GM18498 (cell line): ENCODE measurements at regions not wholly inside any gene's neighbourhood (a gene's known extent, or its start where the extent isn't known, plus 50 kb on each side); places are given as distances from the start of the nearest gene placed in this dataset.

ENCODE experiments used
- ATAC-seq: cut with Tn5 transposase; IDR thresholded peaks from one replicate; pipeline ENCODE4 v1.9.1; 2021; ENCODE audit warnings: mild to moderate bottlenecking, moderate library complexity; ENCODE audit not compliant: unreplicated experiment

DNA sequence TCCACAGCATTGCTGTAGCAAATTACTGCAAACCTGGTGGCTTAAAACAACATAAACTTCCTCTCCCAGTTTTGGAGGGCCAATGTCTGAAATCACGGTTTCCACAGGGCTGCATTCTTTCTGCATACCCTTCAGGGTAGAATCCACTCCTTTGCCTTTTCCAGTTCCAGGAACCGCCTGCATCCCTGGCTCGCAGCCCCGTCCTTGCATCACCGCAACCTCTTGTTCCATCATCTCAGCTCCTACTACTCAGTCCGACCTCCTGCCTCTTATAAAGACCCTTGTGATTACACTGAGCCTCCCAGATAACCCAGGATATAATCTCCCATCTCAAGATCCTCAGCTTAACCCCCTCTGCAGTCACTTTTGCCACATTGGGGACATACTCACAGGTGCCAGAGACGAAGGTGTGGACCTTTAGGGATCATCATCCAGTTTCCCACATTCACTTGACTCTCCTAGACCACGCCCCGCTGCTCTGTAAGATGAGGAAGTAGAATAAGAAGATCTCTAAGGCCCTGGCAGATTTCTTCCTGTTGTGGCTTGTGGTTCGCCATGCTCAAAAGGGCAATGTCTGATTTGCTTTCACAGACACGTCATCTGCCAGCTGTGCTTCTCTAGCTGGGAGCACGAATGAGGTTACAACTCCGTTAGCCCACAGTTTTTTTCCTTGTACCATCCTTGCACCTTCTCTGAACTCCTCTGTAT lies 103.6 kb upstream of the AGAP1 start:
- ATAC-seq, result peak; percentile 54

DNA sequence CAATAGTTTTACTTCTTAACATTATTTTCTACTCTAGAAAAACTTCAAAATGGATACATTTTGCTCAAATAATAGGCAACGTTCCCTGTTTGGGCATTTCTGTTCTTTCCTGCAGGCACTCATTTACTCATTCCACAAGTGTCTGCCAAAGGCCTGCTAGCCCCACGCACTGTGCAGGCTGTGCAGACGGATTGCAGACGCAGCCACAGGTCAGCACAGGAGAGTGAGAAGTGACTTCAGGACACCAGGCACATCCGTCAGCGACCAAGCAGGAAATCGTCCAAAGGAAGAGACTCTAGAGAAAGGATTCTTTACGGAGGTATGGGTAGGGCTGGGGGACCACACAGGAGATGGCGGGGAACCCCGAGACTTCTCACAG lies 103.0 kb upstream of the AGAP1 start:
- no peak for ATAC-seq

DNA sequence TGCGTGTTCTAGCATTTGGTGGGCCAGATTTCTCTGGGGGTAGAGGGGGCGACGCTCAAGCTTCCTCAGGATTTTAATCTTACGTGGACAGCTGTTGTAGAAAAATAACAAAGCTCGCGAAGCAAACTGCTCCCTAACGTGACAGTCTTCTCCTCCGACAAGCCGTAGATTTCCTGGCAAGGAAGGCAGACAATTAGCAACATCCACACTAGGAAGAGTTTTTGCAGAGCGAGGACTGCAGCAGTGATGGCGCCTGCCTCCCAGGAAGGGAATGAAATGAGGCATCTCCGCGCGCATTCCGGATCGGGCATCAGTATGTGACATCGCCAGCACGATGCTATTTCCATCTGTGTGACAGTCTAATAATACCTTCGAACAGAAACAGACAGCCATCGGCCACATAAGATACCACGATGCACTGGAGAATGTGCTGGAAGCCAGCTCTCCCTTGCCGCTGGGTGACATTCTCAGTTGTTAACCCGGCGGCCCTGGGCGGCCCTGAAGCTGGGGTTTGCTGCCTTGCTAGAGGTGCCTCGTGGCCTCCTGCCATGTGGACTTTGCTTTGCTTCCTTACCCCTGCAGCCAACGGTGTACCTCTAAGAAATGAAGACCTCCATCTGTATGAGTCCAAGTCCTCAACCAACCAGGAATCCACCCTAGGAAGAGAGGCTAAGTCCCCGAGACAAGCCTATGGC lies 101.8 kb upstream of the AGAP1 start:
- ATAC-seq, result no peak

DNA sequence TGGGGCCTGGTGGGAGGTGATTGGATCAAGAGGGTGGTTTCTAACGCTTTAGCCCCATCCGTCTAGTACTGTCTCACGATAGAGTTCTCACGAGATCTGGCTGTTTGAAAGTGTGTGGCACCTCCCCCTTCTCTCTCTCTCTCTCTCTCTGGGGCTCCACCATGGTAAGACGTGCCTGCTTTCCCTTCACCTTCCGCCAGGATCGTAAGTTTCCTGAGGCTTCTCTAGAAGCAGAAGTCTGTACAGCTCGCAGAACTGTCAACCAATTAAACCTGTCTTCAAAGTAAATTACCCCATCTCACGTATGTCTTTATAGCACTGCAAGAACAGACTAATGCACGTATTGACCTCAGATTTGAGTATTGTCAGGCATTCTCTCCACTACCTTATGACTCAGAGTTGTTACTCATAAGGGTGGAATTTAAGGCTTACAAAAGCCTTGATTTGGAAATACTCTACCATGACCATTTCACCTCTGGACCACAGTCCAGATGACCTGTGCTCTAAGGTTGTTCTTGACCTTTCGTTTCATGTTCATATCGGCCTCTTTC lies 99.5 kb upstream of the AGAP1 start:
- no peak for ATAC-seq

DNA sequence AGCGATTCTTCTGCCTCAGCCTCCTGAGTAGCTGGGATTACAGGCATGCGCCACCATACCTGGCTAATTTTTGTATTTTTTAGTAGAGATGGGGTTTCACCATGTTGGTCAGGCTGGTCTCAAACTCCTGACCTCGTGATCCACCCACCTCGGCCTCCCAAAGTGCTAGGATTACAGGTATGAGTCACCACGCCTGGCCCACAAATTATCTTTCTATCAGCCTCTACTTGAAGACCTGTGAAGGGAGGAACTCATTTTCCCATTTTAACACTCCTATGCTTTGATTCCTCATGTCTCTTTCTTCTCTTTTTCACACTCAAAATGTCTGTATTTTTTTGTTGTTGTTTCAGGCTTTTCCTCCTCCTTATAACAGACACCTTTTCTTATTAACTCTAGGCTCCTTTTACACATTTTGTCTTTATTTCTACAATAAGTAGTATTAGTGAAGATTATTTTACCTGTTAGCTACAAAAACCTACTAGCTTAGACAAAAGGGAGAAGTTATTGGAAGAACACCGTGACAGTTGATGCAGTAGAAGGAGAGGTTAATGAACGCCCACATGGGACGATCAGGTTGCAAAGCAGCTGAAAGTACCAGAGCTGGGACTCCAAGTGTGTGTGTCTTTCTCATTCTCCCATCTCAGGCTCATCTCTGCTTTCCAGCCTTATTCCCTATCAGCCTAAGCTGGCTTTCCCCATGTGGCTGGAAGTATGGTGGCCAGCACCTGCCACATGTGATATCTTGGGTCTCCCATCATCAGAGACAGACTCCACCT lies 97.6 kb upstream of the AGAP1 start:
- ATAC-seq, result no peak

DNA sequence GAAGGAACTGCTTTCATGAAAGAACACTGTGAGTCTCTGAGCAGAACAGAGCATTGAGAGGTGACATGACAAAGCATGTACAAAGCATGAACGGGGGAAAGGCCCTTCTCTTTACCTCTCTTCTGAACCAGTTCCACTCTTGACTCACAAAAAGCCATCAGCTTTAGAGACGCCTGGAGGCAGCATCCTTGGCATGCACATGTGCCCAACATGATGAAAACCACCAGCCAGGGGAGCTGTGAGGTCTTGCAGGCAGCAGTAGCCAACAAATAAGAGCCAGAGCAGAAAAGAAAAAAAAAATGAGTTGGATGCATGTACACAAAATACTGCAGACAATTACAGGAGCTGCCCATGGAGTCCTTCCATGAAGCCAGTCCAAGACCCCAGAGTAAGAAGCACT lies 95.5 kb upstream of the AGAP1 start:
- no peak for ATAC-seq

DNA sequence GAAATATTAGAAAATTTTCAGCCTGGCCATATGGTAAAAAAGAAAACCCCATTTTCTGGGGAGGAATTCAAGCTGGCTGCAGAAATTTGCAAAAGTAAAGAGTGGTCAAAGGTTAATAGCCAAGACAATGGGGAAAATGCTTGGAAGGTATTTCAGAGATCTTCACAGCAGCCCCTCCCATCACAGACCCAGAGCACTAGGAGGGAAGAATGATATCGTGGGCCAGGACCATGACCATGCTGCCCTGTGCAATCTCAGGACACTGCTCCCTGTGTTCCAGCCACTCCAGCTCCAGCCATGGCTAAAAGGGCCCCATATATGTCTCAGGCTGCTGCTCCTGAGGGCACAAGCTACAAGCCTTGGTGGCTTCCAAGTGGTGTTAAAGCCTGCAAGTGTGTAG lies 93.9 kb upstream of the AGAP1 start:
- no peak for ATAC-seq

DNA sequence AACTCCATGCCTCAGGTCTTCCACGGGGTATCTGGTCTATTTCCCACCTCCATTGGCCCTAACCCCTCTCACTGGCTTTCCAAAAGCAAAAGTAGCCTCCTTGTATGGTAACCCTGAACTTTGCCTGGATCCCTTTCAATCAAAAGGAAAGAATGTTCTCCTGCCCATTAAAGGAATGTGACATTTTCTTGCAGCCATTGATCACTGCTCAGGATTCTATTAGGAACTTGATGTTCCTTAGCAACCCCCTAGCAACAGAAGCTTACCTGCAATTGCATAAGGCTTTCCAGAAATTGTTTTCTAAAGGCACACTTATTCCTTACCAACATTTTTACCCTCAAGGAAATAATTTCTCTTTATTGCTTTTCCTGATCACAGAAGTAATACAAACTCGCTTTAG lies 91.4 kb upstream of the AGAP1 start:
- ATAC-seq, result no peak

DNA sequence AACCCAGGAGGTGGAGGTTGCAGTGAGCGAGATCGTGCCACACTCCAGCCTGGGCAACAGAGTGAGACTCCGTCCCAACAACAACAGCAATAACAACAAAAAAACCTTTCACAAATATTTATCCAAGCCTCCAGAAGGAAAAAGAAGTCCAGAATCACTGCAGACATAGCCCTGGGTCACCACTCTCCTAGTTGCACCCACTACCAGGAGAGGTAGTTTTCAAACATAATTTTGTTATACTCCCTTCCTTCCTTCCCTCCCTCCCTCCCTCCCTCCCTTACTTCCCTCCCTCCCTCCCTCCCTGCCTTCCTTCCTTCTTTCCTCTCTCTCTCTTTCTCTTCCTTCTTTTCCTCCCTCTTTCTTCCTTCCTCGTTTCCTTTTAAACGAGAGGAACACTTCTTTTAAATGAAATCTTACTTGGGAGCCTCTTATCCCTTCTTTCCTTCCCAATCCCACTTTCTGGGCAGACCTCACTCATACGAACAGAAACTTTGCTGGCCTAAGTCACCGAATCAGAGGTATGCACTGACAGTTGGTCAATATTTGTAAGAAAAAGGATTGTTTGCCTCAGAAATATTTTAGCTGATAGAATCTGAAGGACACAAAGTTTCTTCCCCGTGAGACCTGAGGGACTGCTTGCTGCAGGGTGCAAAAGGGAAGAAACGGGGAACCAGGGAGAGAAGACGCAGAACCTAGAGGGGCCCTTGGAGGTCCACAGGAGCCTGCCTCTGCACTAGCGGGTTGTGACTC lies 88.1 kb upstream of the AGAP1 start:
- no peak for ATAC-seq

DNA sequence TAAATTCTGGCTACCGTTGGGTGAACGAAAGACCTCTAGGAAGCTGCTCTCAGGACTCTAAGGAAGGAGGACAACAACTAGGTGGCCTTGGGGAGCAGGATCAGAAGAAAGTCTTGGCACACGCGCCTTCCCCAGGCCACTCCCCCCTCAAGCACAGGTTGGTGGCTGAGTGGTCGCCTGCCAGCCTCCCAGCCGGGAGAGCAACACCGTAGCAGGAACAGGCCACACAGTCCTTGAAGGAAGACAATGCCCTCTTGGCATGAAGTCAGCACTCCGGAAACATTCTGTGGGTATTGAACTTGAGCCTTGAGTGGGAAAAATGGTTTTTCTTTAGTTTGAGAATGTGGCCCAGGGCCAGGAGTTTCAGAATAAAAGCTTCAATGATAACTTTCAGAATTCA lies 87.4 kb upstream of the AGAP1 start:
- no peak for ATAC-seq

DNA sequence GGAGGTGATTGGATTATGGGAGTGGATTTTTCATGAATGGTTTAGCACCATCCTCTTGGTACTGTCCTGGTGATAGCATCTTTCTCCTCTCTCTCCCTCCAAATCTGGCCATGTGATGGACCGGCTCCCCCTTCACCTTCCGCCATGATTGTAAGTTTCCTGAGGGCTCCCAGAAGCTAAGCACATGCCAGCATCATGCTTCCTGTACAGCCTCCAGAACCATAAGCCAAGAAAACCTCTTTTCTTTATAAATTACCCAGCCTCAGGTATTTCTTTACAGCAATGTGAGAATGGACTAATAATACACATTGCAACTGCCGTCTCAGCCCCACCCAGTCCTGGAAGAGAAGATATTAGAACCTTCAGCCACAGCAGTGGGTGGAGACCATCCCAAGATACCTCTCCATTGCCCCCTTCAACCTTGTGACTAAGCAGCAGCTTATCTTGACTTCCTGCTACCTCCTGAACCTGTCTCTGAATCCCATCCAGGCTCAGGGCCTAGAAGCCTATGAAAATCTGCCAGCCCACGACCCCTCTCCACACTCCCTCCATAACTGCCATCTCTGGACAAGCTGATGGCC lies 81.8 kb upstream of the AGAP1 start:
- no peak for ATAC-seq

DNA sequence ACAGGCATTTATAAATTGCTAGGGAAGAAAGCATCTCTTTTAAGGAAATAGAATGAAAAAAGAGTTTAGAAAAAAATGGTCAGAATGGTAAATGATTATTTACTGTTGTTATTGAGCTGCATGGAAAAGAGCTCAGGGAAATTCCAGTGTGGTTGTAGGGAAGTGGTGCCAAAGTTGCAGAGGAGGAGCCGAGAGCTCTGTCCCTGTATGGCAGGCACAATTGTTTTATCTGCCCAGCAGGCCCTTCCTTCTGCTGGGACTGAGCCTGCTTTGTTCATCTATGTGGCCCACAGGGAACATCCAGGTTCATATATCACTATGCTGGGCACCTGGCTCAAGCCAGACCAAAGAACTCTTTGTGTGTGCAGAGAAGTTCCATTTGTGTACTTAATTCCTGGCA lies 80.8 kb upstream of the AGAP1 start:
- ATAC-seq, result no peak

DNA sequence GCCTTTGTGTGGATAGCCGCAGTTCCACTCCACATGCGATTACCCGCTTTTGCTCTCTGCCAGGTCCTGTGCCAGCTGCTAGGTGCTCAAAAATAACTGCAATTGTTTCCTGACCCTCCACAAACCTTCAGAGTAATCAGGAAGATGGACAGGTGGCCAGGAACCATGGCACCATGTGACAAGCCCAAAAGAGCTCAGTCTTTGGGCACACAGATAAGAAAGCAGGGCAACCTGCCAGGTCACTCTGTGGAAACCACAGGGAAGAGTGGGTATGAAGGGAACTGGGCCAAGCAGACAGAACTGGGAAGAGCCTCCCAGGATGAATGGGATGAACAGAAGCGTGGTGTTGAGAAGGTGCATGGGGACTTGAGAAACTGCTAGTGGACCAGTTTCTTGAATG lies 79.4 kb upstream of the AGAP1 start:
- ATAC-seq, result no peak

DNA sequence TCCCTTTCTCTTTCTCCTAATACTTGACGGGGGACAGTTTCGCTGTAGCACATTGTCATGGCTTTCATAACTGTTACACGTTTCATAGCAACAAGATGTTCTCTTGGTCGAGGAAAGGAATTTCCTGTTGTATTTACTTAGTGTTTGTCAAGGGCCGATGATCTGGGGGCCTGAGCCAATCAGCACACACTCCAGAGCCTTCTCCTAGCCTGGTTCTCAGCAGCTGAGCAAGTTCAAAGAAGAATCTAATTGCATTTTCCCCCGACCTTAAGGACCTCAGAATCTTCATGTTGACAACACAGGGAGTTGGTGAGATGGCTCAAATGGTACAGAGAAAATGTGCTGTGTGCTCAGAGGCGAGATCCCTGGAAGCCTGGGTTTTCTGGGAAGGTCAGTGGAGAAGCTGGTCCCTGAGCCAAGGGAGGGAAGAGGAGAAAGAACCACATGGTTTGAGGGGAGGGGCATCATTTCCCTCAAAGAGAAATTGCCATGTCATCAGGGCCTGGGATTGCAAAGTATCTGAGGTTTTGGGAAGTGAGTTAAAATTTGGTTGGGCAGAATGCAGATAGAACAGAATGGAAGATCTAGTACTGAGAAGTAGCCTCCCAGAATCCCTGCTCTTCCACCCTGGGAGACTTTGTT lies 76.9 kb upstream of the AGAP1 start:
- no peak for ATAC-seq

DNA sequence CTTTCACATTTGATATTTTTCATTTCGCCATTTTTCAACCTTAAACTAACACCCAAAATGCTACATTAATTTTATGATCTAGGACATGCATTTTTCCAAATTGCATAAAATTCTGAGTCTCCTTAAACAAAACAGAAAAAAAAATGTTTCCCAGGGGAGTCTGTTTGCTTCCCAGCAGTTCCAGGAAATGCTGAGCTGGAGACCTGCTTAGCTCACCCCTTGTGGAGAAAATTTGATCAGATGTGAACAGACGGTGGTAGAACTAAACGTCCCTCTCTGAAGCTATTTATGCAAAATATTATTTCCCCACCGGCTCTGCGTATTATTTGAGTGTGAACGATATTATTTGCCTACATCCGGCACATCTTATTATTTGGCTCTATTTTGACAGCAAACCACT lies 74.9 kb upstream of the AGAP1 start:
- no peak for ATAC-seq

DNA sequence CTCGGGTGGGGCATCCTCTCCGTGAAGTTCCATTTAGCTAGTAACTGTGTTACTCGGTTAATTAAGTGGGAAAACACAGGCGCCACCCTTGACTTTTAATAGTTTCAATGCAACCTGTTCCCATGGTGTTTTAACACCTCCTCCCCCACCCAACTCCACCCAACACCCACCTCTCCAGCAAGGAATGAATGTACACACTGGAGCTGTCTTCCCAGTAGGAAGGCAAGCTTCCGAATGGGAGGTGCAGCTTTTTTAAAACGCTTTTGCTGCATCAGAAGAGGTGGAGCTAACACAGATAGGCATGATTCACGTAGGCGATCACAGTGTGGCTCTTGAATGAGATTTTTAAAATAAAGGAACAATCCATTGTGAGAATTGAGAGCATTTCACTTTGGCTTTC lies 73.8 kb upstream of the AGAP1 start:
- no peak for ATAC-seq

DNA sequence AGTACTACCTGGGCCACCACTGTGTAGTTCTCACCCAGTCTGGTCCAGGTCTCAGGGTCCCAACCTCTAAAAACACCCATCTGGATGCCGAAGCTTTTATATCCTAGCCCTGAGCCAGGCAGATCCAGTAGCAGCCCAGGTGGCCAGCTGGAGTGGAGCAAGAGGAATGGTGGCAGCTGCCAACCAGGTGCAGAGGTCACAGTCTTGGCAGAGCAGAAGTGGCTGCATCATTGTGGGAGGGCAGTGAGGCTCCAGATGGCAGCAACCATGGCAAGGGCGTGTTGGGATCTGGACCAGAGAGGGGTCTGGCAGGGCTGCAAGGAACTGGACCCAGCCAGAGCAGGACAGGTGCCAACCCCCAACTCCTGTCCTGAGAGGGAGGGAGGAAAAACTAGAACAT lies 72.2 kb upstream of the AGAP1 start:
- no peak for ATAC-seq

DNA sequence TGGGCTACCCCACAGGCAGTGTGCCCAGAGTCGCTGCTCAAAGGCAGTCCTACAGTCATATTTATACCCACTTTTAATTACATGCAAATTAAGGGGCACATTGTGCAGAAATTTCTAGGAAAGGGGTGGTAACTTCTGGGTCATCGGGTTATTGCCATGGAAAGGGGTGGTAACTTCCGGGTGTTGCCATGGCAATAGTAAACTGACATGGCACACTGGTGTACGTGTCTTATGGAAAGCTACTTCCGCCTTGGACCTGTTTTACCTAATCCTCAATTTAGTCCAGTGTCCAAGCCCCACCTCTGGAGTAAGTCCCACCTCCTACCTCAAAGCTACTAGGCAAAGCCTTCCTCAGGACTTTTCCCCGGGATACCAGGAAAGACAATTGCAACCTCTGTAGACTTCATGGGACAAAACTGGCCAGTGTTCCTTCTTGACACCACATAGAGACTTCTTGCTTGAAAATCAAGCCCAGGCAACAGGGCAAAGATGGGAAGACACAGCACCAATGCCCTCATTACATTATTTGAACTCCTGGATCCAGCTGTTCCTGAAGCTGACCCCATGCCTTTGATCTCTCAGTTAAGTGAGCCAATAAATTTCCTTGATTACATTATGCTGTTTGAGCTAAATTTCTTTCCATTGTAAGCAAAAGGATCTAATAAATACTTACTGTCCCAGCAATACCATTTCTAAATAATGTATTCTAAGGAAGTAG lies 63.3 kb upstream of the AGAP1 start:
- no peak for ATAC-seq

DNA sequence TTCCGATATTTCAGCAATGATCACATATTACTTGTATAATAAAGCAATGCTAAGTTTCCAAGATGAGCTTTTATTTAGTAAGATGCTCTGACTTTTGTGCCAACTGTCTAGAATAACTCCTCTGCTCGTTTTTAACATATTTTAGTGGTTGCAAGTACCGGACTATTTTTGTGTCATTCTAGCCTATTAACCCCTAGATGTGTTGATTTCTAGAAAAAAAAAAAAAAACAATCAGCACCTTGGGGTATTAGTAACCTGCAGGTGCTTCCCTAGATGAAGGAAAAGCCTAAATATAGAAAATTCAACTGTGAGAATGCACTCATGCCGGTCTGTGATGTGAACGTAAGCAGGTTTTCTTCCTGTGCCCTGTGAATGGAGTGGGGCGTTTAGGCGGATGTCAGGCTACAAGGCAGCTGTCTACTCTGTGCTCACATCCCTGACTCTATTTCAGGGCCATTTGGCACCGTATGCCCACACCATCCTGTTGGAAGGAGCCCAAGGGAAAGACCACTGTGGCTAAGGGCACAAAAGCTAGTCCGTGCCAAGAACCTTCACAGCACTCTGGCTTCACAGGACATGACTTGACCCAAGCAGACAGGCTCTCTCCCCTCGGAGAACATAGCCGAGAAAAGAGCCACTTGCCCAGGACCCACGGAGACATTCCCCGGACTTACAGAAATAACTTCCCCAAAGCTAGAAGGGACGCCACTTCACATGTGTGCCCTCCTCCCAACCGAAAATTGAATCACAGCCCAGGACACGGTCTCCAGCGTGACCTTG lies 60.9 kb upstream of the AGAP1 start:
- no peak for ATAC-seq
